ENCODE measurements at regions not wholly inside any gene's neighbourhood (a gene's known extent, or its start where the extent isn't known, plus 50 kb on each side); places are given as distances from the start of the nearest gene placed in this dataset.

DNA sequence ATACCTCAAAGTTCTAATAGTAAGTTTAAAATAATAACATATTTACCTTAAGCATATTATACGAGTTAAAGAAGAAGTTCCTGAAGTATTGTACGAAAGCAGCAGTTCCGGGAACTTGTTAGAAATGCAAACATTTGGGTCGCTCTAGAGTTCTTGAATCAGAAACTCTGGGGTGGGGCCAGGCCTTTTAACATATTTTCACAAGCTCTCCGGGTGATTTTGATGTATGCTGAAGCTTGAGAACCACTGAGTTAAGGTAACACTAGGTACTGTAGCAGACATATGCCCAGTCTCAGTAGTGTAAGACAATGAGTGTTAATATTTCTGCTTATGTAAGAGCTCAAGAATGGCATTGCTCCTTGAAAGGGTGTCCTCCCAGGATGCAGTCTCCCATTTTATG, 461.1 kb downstream of the C3orf38 start:
- TF ChIP-seq, protein P1, sequence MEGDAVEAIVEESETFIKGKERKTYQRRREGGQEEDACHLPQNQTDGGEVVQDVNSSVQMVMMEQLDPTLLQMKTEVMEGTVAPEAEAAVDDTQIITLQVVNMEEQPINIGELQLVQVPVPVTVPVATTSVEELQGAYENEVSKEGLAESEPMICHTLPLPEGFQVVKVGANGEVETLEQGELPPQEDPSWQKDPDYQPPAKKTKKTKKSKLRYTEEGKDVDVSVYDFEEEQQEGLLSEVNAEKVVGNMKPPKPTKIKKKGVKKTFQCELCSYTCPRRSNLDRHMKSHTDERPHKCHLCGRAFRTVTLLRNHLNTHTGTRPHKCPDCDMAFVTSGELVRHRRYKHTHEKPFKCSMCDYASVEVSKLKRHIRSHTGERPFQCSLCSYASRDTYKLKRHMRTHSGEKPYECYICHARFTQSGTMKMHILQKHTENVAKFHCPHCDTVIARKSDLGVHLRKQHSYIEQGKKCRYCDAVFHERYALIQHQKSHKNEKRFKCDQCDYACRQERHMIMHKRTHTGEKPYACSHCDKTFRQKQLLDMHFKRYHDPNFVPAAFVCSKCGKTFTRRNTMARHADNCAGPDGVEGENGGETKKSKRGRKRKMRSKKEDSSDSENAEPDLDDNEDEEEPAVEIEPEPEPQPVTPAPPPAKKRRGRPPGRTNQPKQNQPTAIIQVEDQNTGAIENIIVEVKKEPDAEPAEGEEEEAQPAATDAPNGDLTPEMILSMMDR (IDR thresholded peaks at IDR 0.05; ENCODE audit: unreplicated experiment in 3 of 3): no peak
- Mint-ChIP-seq H3K27me3 (ENCODE audit: low read depth) (no peaks in the 10 kb centered on the region), H3K36me3 (ENCODE audit: low read depth) (no peaks in the 10 kb centered on the region), H3K4me3 (no peak overlapping the region), H3K4me1 (no peaks in the 10 kb centered on the region), H3K9me3 (no peaks in the 10 kb centered on the region), H3K27ac (no peak overlapping the region)

DNA sequence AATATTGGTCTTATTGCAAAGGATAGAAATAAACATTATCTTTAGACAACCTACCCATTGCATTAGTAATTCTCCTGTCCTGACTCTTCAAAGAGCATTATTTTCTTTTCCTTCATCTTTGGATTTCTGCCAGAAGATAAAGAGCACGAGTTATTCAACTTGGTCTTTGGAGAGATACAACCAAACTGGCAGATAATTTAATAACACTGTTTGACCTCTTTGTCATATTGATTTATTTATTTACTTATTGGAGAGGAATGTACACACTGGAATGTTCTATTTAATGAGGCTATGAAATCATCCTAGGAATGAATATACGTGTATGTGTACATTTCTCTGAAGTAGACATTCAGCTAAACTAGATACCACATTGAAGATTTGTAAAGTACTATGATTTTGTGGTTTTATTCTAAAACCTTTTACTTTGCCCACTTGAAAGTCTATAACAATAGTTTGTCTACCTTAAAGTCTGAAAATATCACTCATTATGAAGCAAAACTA, 462.1 kb downstream of the C3orf38 start:
- Mint-ChIP-seq H3K4me3 (no peak overlapping the region), H3K36me3 (ENCODE audit: low read depth) (no peaks in the 10 kb centered on the region), H3K9me3 (no peaks in the 10 kb centered on the region), H3K4me1 (no peaks in the 10 kb centered on the region), H3K27me3 (ENCODE audit: low read depth) (no peaks in the 10 kb centered on the region), H3K27ac (no peak overlapping the region)
- TF ChIP-seq, protein P1 (IDR thresholded peaks at IDR 0.05; ENCODE audit: unreplicated experiment in 3 of 3): no peak

- TF ChIP-seq, protein P1 (IDR thresholded peaks at IDR 0.05; ENCODE audit: unreplicated experiment in 3 of 3): no peak
- H3K9me3 Mint-ChIP-seq: no peaks in the 10 kb centered on the region
- no peaks in the 10 kb centered on the region for H3K27me3 Mint-ChIP-seq (ENCODE audit: low read depth)
- no peak overlapping the region for H3K4me3 Mint-ChIP-seq
- no peaks in the 10 kb centered on the region for H3K4me1 Mint-ChIP-seq
- no peaks in the 10 kb centered on the region for H3K36me3 Mint-ChIP-seq (ENCODE audit: low read depth)
- H3K27ac Mint-ChIP-seq: peak overlapping the region in 1 of 3 experiments; percentile 26
Observed at GRCh38 chr3:88616413-88616812, 466.7 kb downstream of the C3orf38 start.

DNA sequence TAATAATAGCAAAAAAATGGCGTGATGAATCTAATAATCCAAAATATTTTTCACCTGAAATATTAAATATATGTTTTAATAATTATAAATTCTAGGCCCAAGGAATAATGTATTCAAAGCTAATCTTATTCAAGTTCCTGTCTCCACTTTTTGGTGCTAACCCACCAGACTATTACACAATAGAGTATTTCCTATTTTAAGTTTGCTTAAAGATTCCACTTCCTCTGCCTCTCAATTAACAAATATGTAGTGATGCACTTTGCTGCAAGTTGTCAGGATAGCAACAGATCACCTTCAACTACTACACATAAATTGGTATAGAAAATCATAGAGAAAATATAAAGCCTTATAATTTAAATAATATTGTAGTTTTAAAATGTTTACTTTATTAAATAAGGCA, 467.5 kb downstream of the C3orf38 start:
- Mint-ChIP-seq H3K36me3 (ENCODE audit: low read depth) (no peaks in the 10 kb centered on the region), H3K27me3 (ENCODE audit: low read depth) (no peaks in the 10 kb centered on the region), H3K4me1 (no peaks in the 10 kb centered on the region), H3K4me3 (no peak overlapping the region), H3K27ac (no peak overlapping the region), H3K9me3 (no peaks in the 10 kb centered on the region)
- TF ChIP-seq, protein P1 (IDR thresholded peaks at IDR 0.05; ENCODE audit: unreplicated experiment in 3 of 3): no peak

- TF ChIP-seq, protein P1 (IDR thresholded peaks at IDR 0.05; ENCODE audit: unreplicated experiment in 3 of 3): no peak
- Mint-ChIP-seq H3K36me3 (ENCODE audit: low read depth) (no peaks in the 10 kb centered on the region), H3K27me3 (ENCODE audit: low read depth) (no peaks in the 10 kb centered on the region), H3K27ac (no peak overlapping the region), H3K4me3 (no peak overlapping the region), H3K9me3 (no peaks in the 10 kb centered on the region), H3K4me1 (no peaks in the 10 kb centered on the region)
Observed at GRCh38 chr3:88618021-88618645, 468.4 kb downstream of the C3orf38 start.

DNA sequence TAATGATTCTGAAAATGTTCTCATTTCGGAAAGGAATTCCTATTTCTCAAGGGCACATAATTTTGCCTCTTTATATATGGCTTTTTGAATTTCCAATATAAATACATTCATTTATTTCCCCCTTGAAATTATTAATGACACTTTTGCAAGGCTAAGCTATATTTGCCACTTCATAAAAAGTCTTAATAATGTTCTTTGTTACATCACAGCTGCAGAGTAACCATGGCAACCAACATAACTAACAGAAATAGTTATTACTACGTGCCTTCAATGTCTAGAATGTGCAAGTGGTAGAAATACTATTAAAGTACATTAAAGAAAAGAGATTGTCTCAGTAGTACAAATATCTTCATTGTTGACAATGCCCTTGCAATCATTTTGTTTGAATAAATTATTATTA, 471.8 kb downstream of the C3orf38 start:
- Mint-ChIP-seq H3K4me3 (no peak overlapping the region), H3K27me3 (ENCODE audit: low read depth) (no peaks in the 10 kb centered on the region), H3K4me1 (no peaks in the 10 kb centered on the region), H3K36me3 (ENCODE audit: low read depth) (no peaks in the 10 kb centered on the region), H3K27ac (no peak overlapping the region), H3K9me3 (no peaks in the 10 kb centered on the region)
- TF ChIP-seq, protein P1 (IDR thresholded peaks at IDR 0.05; ENCODE audit: unreplicated experiment in 3 of 3): no peak
